ENCODE measurements at regions not wholly inside any gene's neighbourhood (a gene's known extent, or its start where the extent isn't known, plus 50 kb on each side); places are given as distances from the start of the nearest gene placed in this dataset.

- TF ChIP-seq CTCF (IDR thresholded peaks at IDR 0.05; ENCODE audit: insufficient read depth, low read depth, low read length) (no peak), EZH2 (IDR thresholded peaks at IDR 0.05; ENCODE audit: insufficient read depth, low read length) (no peak)
These were observed 60.1 kb upstream of the ITGA1 start for GRCh38 chr5:52727576-52727975.
